MCF 10A (cell line): ENCODE measurements at regions not wholly inside any gene's neighbourhood (a gene's known extent, or its start where the extent isn't known, plus 50 kb on each side); places are given as distances from the start of the nearest gene placed in this dataset.

Source experiments
- BruUV-seq: library from RNA; stranded (reverse); fragments of 400-500 nt; replicated peaks from 2 replicates; lab custom pipeline; 2021; lab: Mats Ljungman, UMichigan
- CTCF ChIA-PET: fragments of 300-600 bp; sonication (Branson Sonifier 250); formaldehyde crosslinking; extraction: SDS; loops from one replicate; lab custom pipeline; 2021; ENCODE audit warnings: antibody characterized with exemption, inconsistent platforms; lab: Yijun Ruan, JAX
- POLR2A ChIA-PET: fragments of 300-600, 350-650 bp; sonication (Branson Sonifier 250); formaldehyde crosslinking; extraction: SDS; loops from one replicate; lab custom pipeline; 2020; ENCODE audit warnings: antibody characterized with exemption, inconsistent platforms; lab: Yijun Ruan, JAX
- DNase-seq: peaks from one replicate; pipeline ENCODE4 v3.0.0-alpha.2; 2018; ENCODE audit not compliant: unreplicated experiment
- H3K27ac Mint-ChIP-seq: one replicate; pipeline ENCODE4 v1.8.0; 2022; ENCODE audit warnings: mild to moderate bottlenecking, low read depth, mixed read lengths; ENCODE audit not compliant: unreplicated experiment
- H3K27me3 Mint-ChIP-seq: one replicate; pipeline ENCODE4 v1.8.0; 2022; ENCODE audit warnings: mixed read lengths; ENCODE audit not compliant: insufficient read depth, unreplicated experiment
- H3K36me3 Mint-ChIP-seq: one replicate; pipeline ENCODE4 v1.8.0; 2022; ENCODE audit warnings: mild to moderate bottlenecking, moderate library complexity, mixed read lengths; ENCODE audit not compliant: insufficient read depth, unreplicated experiment
- H3K4me1 Mint-ChIP-seq: one replicate; pipeline ENCODE4 v1.8.0; 2022; ENCODE audit warnings: mixed read lengths; ENCODE audit not compliant: insufficient read depth, unreplicated experiment
- H3K4me3 Mint-ChIP-seq: one replicate; pipeline ENCODE4 v1.8.0; 2022; ENCODE audit warnings: mild to moderate bottlenecking, moderate library complexity, mixed read lengths; ENCODE audit not compliant: unreplicated experiment
- H3K9me3 Mint-ChIP-seq: one replicate; pipeline ENCODE4 v1.8.0; 2022; ENCODE audit warnings: mixed read lengths; ENCODE audit not compliant: unreplicated experiment
- intact Hi-C: fragments of 100-400 bp; cut with micrococcal nuclease; formaldehyde crosslinking; loops from 2 replicates; pipeline ENCODE4 v1.14.1; 2022
- TF ChIP-seq, protein P1 (sequence below): fragments of 200-600 bp; IDR thresholded peaks from one replicate; pipeline ENCODE4 v1.8.0; 2022; ENCODE audit warnings: antibody characterized with exemption, mild to moderate bottlenecking; ENCODE audit not compliant: unreplicated experiment

DNA sequence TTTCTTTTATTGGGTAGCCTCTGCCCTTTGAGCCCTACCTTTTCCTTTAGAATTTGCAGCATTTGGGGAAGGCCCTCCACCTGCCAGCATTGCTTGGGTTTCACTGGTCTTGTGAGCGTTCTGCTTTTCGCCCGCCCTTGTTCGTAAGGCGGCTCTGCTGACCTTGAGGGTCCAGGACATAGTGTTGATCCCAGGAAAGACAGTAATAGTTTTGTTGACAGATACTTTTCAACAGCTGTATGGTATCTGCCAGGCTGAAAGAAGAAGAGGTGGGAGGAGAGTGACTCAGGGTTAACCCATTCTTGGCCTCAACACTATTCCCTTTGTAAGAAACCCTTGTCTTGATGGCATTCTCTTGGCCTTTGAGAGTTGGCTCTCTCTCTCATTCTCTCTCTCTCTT is 113.4 kb upstream of the SPAG17 start:
- Mint-ChIP-seq H3K27me3 (no peaks in the 10 kb centered on the region), H3K9me3 (no peaks in the 10 kb centered on the region), H3K27ac (no peak overlapping the region), H3K4me1 (no peaks in the 10 kb centered on the region), H3K36me3 (no peaks in the 10 kb centered on the region), H3K4me3 (no peak overlapping the region)
- CTCF ChIA-PET = no interaction called here
- no peak for DNase-seq
- intact Hi-C loops = no loop called here
- POLR2A ChIA-PET = no interaction called here
- TF ChIP-seq, protein P1, sequence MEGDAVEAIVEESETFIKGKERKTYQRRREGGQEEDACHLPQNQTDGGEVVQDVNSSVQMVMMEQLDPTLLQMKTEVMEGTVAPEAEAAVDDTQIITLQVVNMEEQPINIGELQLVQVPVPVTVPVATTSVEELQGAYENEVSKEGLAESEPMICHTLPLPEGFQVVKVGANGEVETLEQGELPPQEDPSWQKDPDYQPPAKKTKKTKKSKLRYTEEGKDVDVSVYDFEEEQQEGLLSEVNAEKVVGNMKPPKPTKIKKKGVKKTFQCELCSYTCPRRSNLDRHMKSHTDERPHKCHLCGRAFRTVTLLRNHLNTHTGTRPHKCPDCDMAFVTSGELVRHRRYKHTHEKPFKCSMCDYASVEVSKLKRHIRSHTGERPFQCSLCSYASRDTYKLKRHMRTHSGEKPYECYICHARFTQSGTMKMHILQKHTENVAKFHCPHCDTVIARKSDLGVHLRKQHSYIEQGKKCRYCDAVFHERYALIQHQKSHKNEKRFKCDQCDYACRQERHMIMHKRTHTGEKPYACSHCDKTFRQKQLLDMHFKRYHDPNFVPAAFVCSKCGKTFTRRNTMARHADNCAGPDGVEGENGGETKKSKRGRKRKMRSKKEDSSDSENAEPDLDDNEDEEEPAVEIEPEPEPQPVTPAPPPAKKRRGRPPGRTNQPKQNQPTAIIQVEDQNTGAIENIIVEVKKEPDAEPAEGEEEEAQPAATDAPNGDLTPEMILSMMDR = no peak
- no TSS peak for BruUV-seq

DNA sequence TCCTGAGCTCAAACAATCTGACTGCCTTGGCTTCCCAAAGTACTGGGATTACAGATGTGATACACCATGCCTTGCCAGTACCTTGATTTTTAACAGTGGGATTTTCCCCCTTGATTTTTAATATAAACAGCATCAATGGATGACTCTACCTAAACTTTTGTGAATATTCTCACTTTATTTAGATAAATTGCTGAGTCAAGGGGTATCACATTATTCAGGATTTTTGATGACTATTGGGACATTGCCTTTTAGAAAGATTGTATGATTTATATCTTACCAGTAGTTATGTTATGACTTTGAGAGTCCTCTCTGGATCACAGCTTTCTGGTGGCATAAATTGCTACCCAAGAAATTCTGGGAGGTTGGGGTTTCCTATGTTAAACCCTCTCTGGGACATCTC is 112.5 kb upstream of the SPAG17 start:
- no peak overlapping the region for H3K27ac Mint-ChIP-seq
- no peaks in the 10 kb centered on the region for H3K4me1 Mint-ChIP-seq

DNA sequence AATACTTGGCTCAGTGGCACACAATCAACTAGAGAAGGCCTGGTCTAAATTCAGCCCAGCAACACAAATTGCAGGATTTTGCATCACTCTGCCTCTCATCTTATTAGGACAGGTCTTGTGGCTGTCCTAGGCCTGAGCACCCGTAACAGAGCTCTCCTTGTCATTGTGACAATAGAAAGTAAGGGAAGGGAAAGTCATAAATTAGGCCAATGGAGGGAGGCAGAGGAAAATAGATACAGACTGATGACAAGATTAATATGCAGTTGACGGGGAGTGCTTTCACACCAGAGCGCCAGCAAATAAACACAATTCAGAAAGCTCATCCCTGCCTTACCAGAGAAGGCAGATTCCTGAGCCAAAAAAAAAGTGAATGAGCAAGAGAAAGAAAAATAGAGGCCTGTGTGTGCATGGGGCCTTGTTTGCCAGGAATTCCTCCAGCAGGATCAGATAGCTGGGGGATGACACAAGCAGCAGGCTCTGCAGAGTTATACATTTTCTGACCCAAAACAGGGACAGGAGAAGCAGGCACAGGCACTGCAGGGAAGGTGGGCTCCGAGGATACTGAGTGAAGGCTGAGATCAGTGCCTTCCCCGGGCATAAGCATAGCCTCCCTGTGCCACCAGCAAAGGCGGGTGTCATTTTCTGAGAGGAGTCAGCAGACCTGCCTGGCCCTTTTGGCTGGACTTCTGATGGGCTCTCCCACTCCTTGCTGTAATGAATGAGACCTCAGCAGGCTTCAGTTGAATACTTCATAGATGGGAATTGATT is 110.0 kb upstream of the SPAG17 start:
- Mint-ChIP-seq H3K27ac (no peak overlapping the region), H3K27me3 (no peaks in the 10 kb centered on the region), H3K4me1 (no peaks in the 10 kb centered on the region), H3K9me3 (no peaks in the 10 kb centered on the region), H3K36me3 (no peaks in the 10 kb centered on the region), H3K4me3 (no peak overlapping the region)
- TF ChIP-seq, protein P1 = no peak
- intact Hi-C loops = no loop called here
- POLR2A ChIA-PET = interaction anchor here (0.6 kb wide), 1 partner anchor 181 kb away, joined by 3 read pairs; no protein-coding TSS in a partner anchor
- DNase-seq = no peak
- CTCF ChIA-PET = interaction anchor here (0.6 kb wide), 1 partner anchor 112 kb away, joined by 3 read pairs; no protein-coding TSS in a partner anchor
- no TSS peak for BruUV-seq

More for the DNA sequence above, 112.5 kb upstream of the SPAG17 start:
- BruUV-seq = no TSS peak
- no peaks in the 10 kb centered on the region for H3K9me3 Mint-ChIP-seq
- CTCF ChIA-PET = interaction anchor here (0.7 kb wide), 1 partner anchor 622 kb away, joined by 3 read pairs; no protein-coding TSS in a partner anchor
- no peak overlapping the region for H3K4me3 Mint-ChIP-seq
- H3K27me3 Mint-ChIP-seq = no peaks in the 10 kb centered on the region
- no peaks in the 10 kb centered on the region for H3K36me3 Mint-ChIP-seq
- TF ChIP-seq, protein P1 = no peak
- no peak for DNase-seq
- POLR2A ChIA-PET = interaction anchor here (0.6 kb wide), 1 partner anchor 120 kb away, joined by 3 read pairs; no protein-coding TSS in a partner anchor
- intact Hi-C loops = no loop called here

DNA sequence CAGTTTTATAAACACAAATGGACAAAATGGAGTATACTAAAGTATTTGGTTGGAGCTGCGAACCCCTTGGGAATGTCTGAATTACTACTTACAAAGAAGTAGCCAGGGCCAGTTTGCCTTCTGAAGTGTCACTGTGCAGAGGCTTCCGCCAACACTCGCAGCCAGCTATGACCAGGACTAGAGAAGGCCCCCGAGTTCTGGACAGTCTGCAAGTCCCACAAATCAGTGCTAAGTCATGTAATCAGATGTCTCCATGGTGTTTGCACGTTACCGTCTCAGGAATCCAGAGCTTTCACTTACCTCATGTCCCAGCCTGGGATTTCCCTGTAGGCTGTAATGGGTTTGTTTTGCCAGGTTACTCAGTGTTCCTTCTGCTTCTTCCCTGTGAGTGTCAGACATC is 106.6 kb upstream of the SPAG17 start:
- Mint-ChIP-seq H3K27ac (no peak overlapping the region), H3K36me3 (no peaks in the 10 kb centered on the region), H3K9me3 (no peaks in the 10 kb centered on the region), H3K27me3 (no peaks in the 10 kb centered on the region), H3K4me1 (no peaks in the 10 kb centered on the region), H3K4me3 (no peak overlapping the region)
- POLR2A ChIA-PET = no interaction called here
- intact Hi-C loops = no loop called here
- CTCF ChIA-PET = interaction anchor here (0.7 to 1.1 kb wide), 2 partner anchors 9 to 424 kb away, joined by 3 read pairs; no protein-coding TSS in a partner anchor
- no TSS peak for BruUV-seq
- TF ChIP-seq, protein P1 = no peak
- no peak for DNase-seq
